ENCODE measurements at regions not wholly inside any gene's neighbourhood (a gene's known extent, or its start where the extent isn't known, plus 50 kb on each side); places are given as distances from the start of the nearest gene placed in this dataset.
"Not testable (repeated sequence)": the region's sequence is repeated elsewhere in the genome, so short reads cannot be mapped to it uniquely, and the experiment has no call there.

DNA sequence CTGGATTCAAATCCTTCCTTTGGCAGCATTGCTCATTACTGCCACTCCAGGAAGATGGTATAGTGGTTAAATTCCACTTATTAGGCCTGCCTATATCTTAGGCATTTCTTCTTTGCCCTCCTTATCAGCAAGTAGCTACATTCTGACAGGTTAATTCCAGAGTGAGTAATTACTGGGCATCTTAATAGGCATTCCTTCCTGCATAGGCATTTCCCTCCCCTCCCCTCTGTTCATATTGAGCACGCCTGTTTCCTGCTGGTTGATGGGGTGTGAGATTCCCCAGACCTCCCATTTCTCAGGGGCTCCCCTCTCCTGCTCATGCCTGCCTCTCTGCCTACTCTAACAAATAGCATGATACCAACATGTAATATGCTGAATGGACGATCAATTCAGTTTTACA, 305.9 kb downstream of the CYLC2 start:
- Mint-ChIP-seq H3K27ac (no peak overlapping the region), H3K4me3 (no peak overlapping the region), H3K36me3 (no peaks in the 10 kb centered on the region), H3K4me1 (no peaks in the 10 kb centered on the region), H3K9me3 (peaks cover 5% of the 10 kb centered on the region), H3K27me3 (no peaks in the 10 kb centered on the region)
- ATAC-seq, result no peak

GRCh38 chr9:103304797-103305196, 309.7 kb downstream of the CYLC2 start:
- H3K27ac Mint-ChIP-seq, result no peak overlapping the region
- H3K4me1 Mint-ChIP-seq, result no peaks in the 10 kb centered on the region
- H3K36me3 Mint-ChIP-seq, result no peaks in the 10 kb centered on the region
- peaks cover 7% of the 10 kb centered on the region for H3K9me3 Mint-ChIP-seq
- H3K27me3 Mint-ChIP-seq, result no peaks in the 10 kb centered on the region
- ATAC-seq, result no peak
- no peak overlapping the region for H3K4me3 Mint-ChIP-seq

DNA sequence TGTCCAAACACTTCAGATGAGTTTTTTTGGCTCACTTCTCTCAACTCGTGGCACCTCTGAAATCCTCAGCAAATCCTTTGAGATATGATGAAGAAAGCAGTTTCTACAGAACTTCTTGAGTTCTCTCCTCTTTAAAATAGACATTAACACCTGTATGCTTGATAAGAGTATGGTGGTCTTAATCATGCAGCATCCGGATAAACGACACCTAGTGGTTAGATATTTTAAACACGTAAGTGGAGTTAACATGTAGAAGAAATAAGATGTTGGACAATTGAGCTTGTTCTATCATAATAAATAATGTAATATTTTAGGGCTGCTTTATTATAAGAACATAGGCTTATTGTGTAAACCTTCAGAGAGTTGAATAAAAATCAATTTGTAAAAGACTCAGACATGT, 324.8 kb downstream of the CYLC2 start:
- H3K4me3 Mint-ChIP-seq, result no peak overlapping the region
- no peak for ATAC-seq
- no peaks in the 10 kb centered on the region for H3K27me3 Mint-ChIP-seq
- peaks cover 2% of the 10 kb centered on the region for H3K9me3 Mint-ChIP-seq
- no peaks in the 10 kb centered on the region for H3K36me3 Mint-ChIP-seq
- no peak overlapping the region for H3K27ac Mint-ChIP-seq
- H3K4me1 Mint-ChIP-seq, result no peaks in the 10 kb centered on the region

DNA sequence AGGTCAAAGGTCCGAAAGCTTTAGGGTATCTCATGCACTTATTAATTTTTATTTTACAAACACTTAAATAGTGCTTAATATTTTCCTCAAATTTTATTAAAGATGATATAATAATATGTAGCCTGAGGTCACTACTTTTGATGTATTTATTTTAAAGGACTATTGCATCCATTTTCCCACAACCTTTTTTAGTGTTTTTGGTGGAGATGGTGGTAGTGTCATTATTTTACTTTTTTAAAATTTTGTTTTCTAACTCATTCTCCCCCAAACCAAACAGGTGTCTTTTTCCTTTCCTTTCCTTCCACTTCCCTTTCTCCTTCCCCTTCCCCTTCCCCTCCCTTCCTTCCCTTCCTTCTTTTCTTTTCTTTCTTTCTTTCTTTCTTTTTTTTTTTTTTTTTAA, 328.6 kb downstream of the CYLC2 start:
- ATAC-seq, result no peak
- Mint-ChIP-seq H3K4me3 (no peak overlapping the region), H3K27ac (no peak overlapping the region), H3K9me3 (peaks cover 7% of the 10 kb centered on the region), H3K27me3 (no peaks in the 10 kb centered on the region), H3K4me1 (no peaks in the 10 kb centered on the region), H3K36me3 (no peaks in the 10 kb centered on the region)

DNA sequence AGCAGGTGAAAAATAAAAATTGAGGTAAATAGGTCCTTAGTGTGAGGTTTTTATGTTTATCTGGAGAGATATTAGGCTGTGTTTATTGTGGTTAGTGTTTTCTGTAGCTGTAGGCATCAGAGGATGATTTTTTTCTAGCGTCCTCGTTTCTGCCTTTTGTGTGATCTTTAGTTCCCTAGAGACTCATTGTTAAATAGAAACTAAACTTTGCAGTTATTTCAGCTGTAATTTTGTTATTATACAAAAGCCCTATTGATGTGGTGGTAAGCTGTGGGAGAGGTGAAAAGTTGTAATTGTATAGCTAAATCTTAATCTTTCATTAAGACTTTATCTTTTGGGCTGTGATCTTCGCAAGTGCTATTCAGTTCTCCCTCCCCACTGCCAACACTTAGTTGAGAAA, 340.3 kb downstream of the CYLC2 start:
- no peaks in the 10 kb centered on the region for H3K9me3 Mint-ChIP-seq

DNA sequence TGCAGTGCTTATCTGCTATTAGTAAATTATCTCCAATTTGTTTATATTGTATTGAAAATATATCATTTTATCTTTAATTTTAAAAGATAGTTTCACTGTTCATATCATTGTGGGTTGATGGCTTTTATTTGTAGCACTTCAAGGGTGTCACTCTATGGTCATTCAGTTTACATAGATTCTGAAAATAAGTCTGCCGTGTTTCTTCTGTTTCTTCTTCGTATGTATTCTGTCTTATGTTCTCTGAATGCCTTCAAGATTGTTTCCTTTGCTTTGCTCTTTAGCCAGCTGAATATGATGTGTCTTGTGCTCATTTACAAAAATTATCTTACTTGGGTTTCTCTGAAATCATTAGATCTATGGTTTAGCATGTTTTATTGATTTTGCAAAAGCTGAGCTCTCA, 359.9 kb downstream of the CYLC2 start:
- Mint-ChIP-seq H3K27me3 (no peaks in the 10 kb centered on the region), H3K9me3 (peaks cover 6% of the 10 kb centered on the region)
- ATAC-seq, result no peak

More for the DNA sequence above, 340.3 kb downstream of the CYLC2 start:
- Mint-ChIP-seq H3K27ac (no peak overlapping the region), H3K27me3 (no peaks in the 10 kb centered on the region), H3K4me1 (no peaks in the 10 kb centered on the region), H3K36me3 (no peaks in the 10 kb centered on the region), H3K4me3 (no peak overlapping the region)
- no peak for ATAC-seq

DNA sequence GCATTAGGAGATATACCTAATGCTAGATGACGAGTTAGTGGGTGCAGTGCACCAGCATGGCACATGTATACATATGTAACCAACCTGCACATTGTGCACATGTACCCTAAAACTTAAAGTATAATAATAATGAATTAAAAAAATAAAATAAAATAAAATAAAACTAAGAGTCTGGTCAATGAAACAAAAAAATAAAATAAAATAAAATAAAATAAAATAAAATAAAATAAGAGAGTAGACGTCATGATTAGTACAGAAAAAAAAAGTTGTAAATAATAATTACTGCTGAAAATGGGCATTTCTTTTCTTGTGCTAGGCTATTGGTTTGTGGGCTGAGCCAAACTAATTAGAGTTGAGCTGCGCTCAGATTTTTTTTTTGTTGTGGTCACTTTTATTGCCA, 362.8 kb downstream of the CYLC2 start:
- H3K27ac Mint-ChIP-seq, ATAC-seq, H3K36me3 Mint-ChIP-seq, H3K4me1 Mint-ChIP-seq, H3K9me3 Mint-ChIP-seq, H3K27me3 Mint-ChIP-seq, H3K4me3 Mint-ChIP-seq: not testable (repeated sequence)

More for the DNA sequence above, 359.9 kb downstream of the CYLC2 start:
- Mint-ChIP-seq H3K36me3 (no peaks in the 10 kb centered on the region), H3K4me1 (no peaks in the 10 kb centered on the region), H3K27ac (no peak overlapping the region), H3K4me3 (no peak overlapping the region)

DNA sequence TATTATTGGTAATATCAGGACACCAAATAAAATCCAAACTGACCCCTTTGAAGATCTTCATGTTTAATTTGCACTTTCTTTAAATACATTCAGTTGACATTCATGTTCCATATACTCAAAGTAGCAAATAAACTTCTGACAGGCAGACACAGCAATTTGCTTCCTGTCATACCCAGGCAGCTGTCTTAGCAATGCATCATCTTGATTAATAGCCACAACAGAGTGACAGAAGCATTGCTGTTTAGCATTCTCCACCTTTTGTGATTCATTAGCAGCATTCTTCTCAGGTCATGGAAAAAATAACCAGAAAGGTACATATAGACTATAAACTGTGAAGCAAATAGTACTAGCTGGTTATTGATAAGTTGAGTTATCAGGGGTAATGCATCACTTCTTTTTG, 366.8 kb downstream of the CYLC2 start:
- no peak for ATAC-seq
- Mint-ChIP-seq H3K9me3 (peaks cover 2% of the 10 kb centered on the region), H3K4me1 (no peaks in the 10 kb centered on the region), H3K27ac (no peak overlapping the region), H3K4me3 (no peak overlapping the region), H3K36me3 (no peaks in the 10 kb centered on the region), H3K27me3 (no peaks in the 10 kb centered on the region)

DNA sequence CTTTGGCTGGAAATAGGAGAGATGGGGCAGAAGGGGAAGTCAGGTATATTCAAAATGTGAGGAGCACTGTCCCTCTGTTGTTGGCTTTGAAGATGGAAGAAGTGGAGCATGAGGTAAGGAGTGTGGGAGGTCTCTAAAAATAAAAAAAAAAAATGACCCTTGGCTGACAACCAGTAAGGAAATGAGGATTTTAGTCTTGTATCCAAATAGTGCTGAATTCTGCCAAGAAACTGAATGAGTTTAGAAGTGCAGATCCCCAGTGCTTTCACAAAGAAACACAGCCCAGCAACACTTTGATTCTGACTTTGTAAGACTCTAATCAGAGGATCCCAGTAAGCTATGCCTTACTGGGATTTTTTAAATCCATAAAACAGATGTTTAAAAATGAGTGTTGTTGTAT, 367.9 kb downstream of the CYLC2 start:
- H3K27ac Mint-ChIP-seq, result no peak overlapping the region
- no peak overlapping the region for H3K4me3 Mint-ChIP-seq
- no peaks in the 10 kb centered on the region for H3K4me1 Mint-ChIP-seq
- H3K9me3 Mint-ChIP-seq, result peaks cover 2% of the 10 kb centered on the region
- no peak for ATAC-seq
- no peaks in the 10 kb centered on the region for H3K36me3 Mint-ChIP-seq
- no peaks in the 10 kb centered on the region for H3K27me3 Mint-ChIP-seq

- no peak for ATAC-seq
- no peaks in the 10 kb centered on the region for H3K4me1 Mint-ChIP-seq
- H3K27ac Mint-ChIP-seq, result no peak overlapping the region
- H3K9me3 Mint-ChIP-seq, result peaks cover 2% of the 10 kb centered on the region
- H3K36me3 Mint-ChIP-seq, result no peaks in the 10 kb centered on the region
- no peak overlapping the region for H3K4me3 Mint-ChIP-seq
- no peaks in the 10 kb centered on the region for H3K27me3 Mint-ChIP-seq
Observed at GRCh38 chr9:103364753-103365152, 369.6 kb downstream of the CYLC2 start.

DNA sequence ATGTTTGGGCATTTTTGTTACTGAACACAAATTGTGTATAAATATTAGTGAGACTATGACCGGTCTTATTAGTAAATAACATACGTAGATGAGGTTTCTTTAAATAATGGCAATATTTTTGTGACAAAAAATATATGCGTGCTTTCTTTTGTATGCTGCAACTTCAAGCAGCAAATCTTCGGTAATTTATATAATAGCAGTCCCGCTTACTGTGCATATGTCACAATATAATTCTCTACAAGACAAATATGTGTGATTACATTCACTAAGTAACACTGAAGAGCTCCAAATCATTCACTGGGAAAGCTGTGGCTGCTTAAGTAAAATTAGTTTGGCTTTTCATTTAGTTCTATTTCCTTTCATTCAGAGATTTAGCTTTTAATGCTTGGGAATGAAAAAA, 376.0 kb downstream of the CYLC2 start:
- Mint-ChIP-seq H3K4me3 (no peak overlapping the region), H3K27me3 (no peaks in the 10 kb centered on the region), H3K9me3 (no peaks in the 10 kb centered on the region), H3K36me3 (no peaks in the 10 kb centered on the region), H3K27ac (no peak overlapping the region), H3K4me1 (no peaks in the 10 kb centered on the region)
- no peak for ATAC-seq

- no peaks in the 10 kb centered on the region for H3K4me1 Mint-ChIP-seq
- no peak overlapping the region for H3K4me3 Mint-ChIP-seq
- no peaks in the 10 kb centered on the region for H3K9me3 Mint-ChIP-seq
- ATAC-seq, result no peak
- no peak overlapping the region for H3K27ac Mint-ChIP-seq
- no peaks in the 10 kb centered on the region for H3K36me3 Mint-ChIP-seq
- H3K27me3 Mint-ChIP-seq, result no peaks in the 10 kb centered on the region
Observed at GRCh38 chr9:103372828-103373227, 377.7 kb downstream of the CYLC2 start.

DNA sequence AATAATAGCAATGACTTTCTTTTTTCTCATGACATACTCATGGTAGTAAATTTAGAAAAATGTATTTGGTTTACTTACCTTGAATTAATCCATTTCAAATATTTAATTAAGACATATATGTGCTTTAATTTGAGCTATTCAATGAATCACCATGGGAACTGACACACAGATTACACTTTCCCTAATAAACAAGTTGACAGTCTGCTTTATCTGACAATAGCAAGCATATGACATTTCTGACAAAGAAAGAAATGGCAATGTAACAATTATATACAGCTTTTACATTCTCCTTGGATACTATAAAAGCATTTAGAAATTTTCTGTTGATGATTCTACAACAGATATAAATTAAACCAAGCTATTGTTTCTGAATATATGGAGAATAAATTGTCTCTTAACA, 382.5 kb downstream of the CYLC2 start:
- ATAC-seq, result no peak
- no peaks in the 10 kb centered on the region for H3K4me1 Mint-ChIP-seq
- H3K9me3 Mint-ChIP-seq, result no peaks in the 10 kb centered on the region
- H3K4me3 Mint-ChIP-seq, result no peak overlapping the region
- no peaks in the 10 kb centered on the region for H3K36me3 Mint-ChIP-seq
- no peak overlapping the region for H3K27ac Mint-ChIP-seq
- no peaks in the 10 kb centered on the region for H3K27me3 Mint-ChIP-seq

- H3K27ac Mint-ChIP-seq, result no peak overlapping the region
- H3K27me3 Mint-ChIP-seq, result no peaks in the 10 kb centered on the region
- no peaks in the 10 kb centered on the region for H3K36me3 Mint-ChIP-seq
- peak; percentile 62 for ATAC-seq
- H3K4me3 Mint-ChIP-seq, result no peak overlapping the region
- no peaks in the 10 kb centered on the region for H3K9me3 Mint-ChIP-seq
- no peaks in the 10 kb centered on the region for H3K4me1 Mint-ChIP-seq
Observed at GRCh38 chr9:103397868-103398600, 402.9 kb downstream of the CYLC2 start.

DNA sequence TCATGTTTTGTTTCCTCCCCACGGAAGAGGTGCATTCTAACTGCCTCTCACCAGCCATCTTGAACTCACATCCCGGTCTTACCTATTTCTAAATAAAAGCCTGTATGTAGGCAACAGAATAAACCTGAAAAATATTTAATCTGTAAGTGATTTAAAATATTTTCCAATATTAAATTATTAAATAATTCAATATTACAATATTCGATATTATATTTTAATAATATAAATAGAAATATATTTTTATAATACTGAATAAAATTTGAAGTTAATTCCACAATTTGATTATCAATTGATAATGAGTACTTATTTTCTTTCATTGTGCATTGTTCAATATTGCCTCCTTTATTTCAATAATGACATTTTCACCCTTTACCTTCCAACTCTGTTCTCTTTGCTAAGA, 404.4 kb downstream of the CYLC2 start:
- Mint-ChIP-seq H3K9me3 (no peaks in the 10 kb centered on the region), H3K27me3 (no peaks in the 10 kb centered on the region), H3K4me1 (no peaks in the 10 kb centered on the region), H3K4me3 (no peak overlapping the region), H3K27ac (no peak overlapping the region), H3K36me3 (no peaks in the 10 kb centered on the region)
- ATAC-seq, result no peak

DNA sequence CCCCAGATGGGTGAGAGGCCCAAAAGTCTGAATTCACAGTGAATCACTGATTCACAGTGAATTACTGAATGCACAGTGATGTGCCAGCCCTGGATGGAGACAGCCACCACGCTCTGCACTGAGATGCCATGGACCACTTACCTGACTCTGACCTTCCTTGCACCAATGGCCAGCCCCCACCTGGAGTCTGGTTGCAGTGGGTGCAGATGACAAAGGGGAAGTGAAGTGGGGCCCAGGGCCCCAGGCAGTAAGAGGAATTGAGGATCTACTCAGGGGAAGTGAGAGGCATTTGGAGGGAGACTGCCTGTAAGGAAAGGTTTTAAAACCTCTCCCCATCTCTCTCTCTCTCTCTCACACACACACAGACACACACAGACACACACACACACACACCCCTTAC, 412.1 kb downstream of the CYLC2 start:
- ATAC-seq, result peak; percentile 45
- H3K4me3 Mint-ChIP-seq, result no peak overlapping the region
- H3K36me3 Mint-ChIP-seq, result no peaks in the 10 kb centered on the region
- H3K27ac Mint-ChIP-seq, result no peak overlapping the region
- no peaks in the 10 kb centered on the region for H3K9me3 Mint-ChIP-seq
- no peaks in the 10 kb centered on the region for H3K4me1 Mint-ChIP-seq
- H3K27me3 Mint-ChIP-seq, result no peaks in the 10 kb centered on the region

GRCh38 chr9:103410059-103410458, 414.9 kb downstream of the CYLC2 start:
- H3K4me3 Mint-ChIP-seq, result no peak overlapping the region

More at GRCh38 chr9:103410059-103410458, 414.9 kb downstream of the CYLC2 start:
- Mint-ChIP-seq H3K9me3 (no peaks in the 10 kb centered on the region), H3K4me1 (no peaks in the 10 kb centered on the region), H3K27me3 (no peaks in the 10 kb centered on the region), H3K27ac (no peak overlapping the region), H3K36me3 (no peaks in the 10 kb centered on the region)
- ATAC-seq, result no peak

All from stimulated activated memory B cell treated with anti-CD40 and anti-IgM and Interleukin-4, amounts not matched to agents 10 μg/mL and 1 μg/mL and 100 μg/mL, for 72 hours (primary cell).